GM23248 (cell line): ENCODE measurements at regions not wholly inside any gene's neighbourhood (a gene's known extent, or its start where the extent isn't known, plus 50 kb on each side); places are given as distances from the start of the nearest gene placed in this dataset.

Source experiments
- EZH2 ChIP-seq: fragments of 200-600 bp; sonication (generic); IDR thresholded peaks from 2 replicates; pipeline ENCODE4 v1.6.1; 2018; ENCODE audit warnings: antibody characterized with exemption, mild to moderate bottlenecking; ENCODE audit not compliant: insufficient read depth, poor library complexity, severe bottlenecking
- EZH2phosphoT487 ChIP-seq: fragments of 200-600 bp; sonication (generic); IDR thresholded peaks from 2 replicates; pipeline ENCODE4 v1.6.1; 2018; ENCODE audit warnings: antibody characterized with exemption, moderate library complexity, mild to moderate bottlenecking, low read depth; ENCODE audit not compliant: insufficient read depth

- no peak for TF ChIP-seq EZH2
- no peak for TF ChIP-seq EZH2phosphoT487
These were observed 61.3 kb upstream of the DBX1 start for GRCh38 chr11:20221566-20221965.
